ENCODE measurements at regions not wholly inside any gene's neighbourhood (a gene's known extent, or its start where the extent isn't known, plus 50 kb on each side); places are given as distances from the start of the nearest gene placed in this dataset.

GRCh38 chrX:35444671-35445355 is 353.3 kb upstream of the MAGEB16 start:
- peaks cover 35% of the 10 kb centered on the region for H3K4me1 ChIP-seq (ENCODE audit: low read length)
- H4K20me1 ChIP-seq (ENCODE audit: insufficient read depth, low read length), result no peaks in the 10 kb centered on the region
- no peaks in the 10 kb centered on the region for H3K79me2 ChIP-seq (ENCODE audit: low read length)
- H3K27ac ChIP-seq (ENCODE audit: low read length), result no peak overlapping the region
- no peak overlapping the region for H3K4me2 ChIP-seq (ENCODE audit: low read length)
- TF ChIP-seq CTCF (IDR thresholded peaks at IDR 0.05; ENCODE audit: low read depth, low read length) (no peak), EZH2phosphoT487 (IDR thresholded peaks at IDR 0.05; ENCODE audit: low read depth) (no peak)
- H3K27me3 ChIP-seq (ENCODE audit: low read depth, low read length), result no peaks in the 10 kb centered on the region
- peaks cover 27% of the 10 kb centered on the region for H3K36me3 ChIP-seq (replicated peaks; ENCODE audit: low read depth, low read length)
- H3K9me3 ChIP-seq (ENCODE audit: insufficient read depth, low read length), result peaks cover 12% of the 10 kb centered on the region; the same call in 1 of the 2 replicates
- H3K9ac ChIP-seq (ENCODE audit: low read length), result no peak overlapping the region
- no peak overlapping the region for H2AFZ ChIP-seq (ENCODE audit: low read depth, low read length)
- H3K4me3 ChIP-seq (ENCODE audit: low read length), result no peak overlapping the region

- Histone ChIP-seq H3K36me3 (replicated peaks; ENCODE audit: low read depth, low read length) (peaks cover 21% of the 10 kb centered on the region), H4K20me1 (ENCODE audit: insufficient read depth, low read length) (no peaks in the 10 kb centered on the region), H3K4me3 (ENCODE audit: low read length) (no peak overlapping the region), H3K79me2 (ENCODE audit: low read length) (no peaks in the 10 kb centered on the region), H2AFZ (ENCODE audit: low read depth, low read length) (no peak overlapping the region), H3K27me3 (ENCODE audit: low read depth, low read length) (no peaks in the 10 kb centered on the region), H3K27ac (ENCODE audit: low read length) (no peak overlapping the region), H3K4me1 (ENCODE audit: low read length) (peaks cover 35% of the 10 kb centered on the region), H3K9ac (ENCODE audit: low read length) (no peak overlapping the region), H3K9me3 (ENCODE audit: insufficient read depth, low read length) (peaks cover 7% of the 10 kb centered on the region; the same call in 1 of the 2 replicates), H3K4me2 (ENCODE audit: low read length) (no peak overlapping the region)
- TF ChIP-seq EZH2phosphoT487 (IDR thresholded peaks at IDR 0.05; ENCODE audit: low read depth), result no peak
- TF ChIP-seq CTCF (IDR thresholded peaks at IDR 0.05; ENCODE audit: low read depth, low read length), result no peak
Measured at GRCh38 chrX:35445912-35446311, 352.2 kb upstream of the MAGEB16 start.

- Histone ChIP-seq H2AFZ (ENCODE audit: low read depth, low read length) (no peak overlapping the region), H3K4me3 (ENCODE audit: low read length) (no peak overlapping the region), H3K4me1 (ENCODE audit: low read length) (no peaks in the 10 kb centered on the region), H3K4me2 (ENCODE audit: low read length) (no peak overlapping the region), H3K36me3 (replicated peaks; ENCODE audit: low read depth, low read length) (no peaks in the 10 kb centered on the region), H3K27me3 (ENCODE audit: low read depth, low read length) (no peaks in the 10 kb centered on the region), H3K9ac (ENCODE audit: low read length) (no peak overlapping the region), H3K27ac (ENCODE audit: low read length) (no peak overlapping the region), H3K9me3 (ENCODE audit: insufficient read depth, low read length) (no peaks in the 10 kb centered on the region), H4K20me1 (ENCODE audit: insufficient read depth, low read length) (no peaks in the 10 kb centered on the region), H3K79me2 (ENCODE audit: low read length) (no peaks in the 10 kb centered on the region)
- TF ChIP-seq CTCF (IDR thresholded peaks at IDR 0.05; ENCODE audit: low read depth, low read length) (no peak), EZH2phosphoT487 (IDR thresholded peaks at IDR 0.05; ENCODE audit: low read depth) (no peak)
Measured at GRCh38 chrX:35456891-35457290, 341.3 kb upstream of the MAGEB16 start.

- Histone ChIP-seq H3K4me2 (ENCODE audit: low read length) (no peak overlapping the region), H2AFZ (ENCODE audit: low read depth, low read length) (no peak overlapping the region), H3K79me2 (ENCODE audit: low read length) (no peaks in the 10 kb centered on the region), H4K20me1 (ENCODE audit: insufficient read depth, low read length) (no peaks in the 10 kb centered on the region), H3K36me3 (replicated peaks; ENCODE audit: low read depth, low read length) (no peaks in the 10 kb centered on the region), H3K27me3 (ENCODE audit: low read depth, low read length) (no peaks in the 10 kb centered on the region), H3K27ac (ENCODE audit: low read length) (no peak overlapping the region), H3K4me1 (ENCODE audit: low read length) (no peaks in the 10 kb centered on the region), H3K4me3 (ENCODE audit: low read length) (no peak overlapping the region), H3K9me3 (ENCODE audit: insufficient read depth, low read length) (no peaks in the 10 kb centered on the region), H3K9ac (ENCODE audit: low read length) (no peak overlapping the region)
- TF ChIP-seq EZH2phosphoT487 (IDR thresholded peaks at IDR 0.05; ENCODE audit: low read depth), result no peak
- no peak for TF ChIP-seq CTCF (IDR thresholded peaks at IDR 0.05; ENCODE audit: low read depth, low read length)
Measured at GRCh38 chrX:35458142-35458541, 340.0 kb upstream of the MAGEB16 start.

All from OCI-LY3 (cell line).